Right lobe of liver (tissue), 4 donors: ENCODE measurements at regions not wholly inside any gene's neighbourhood (a gene's known extent, or its start where the extent isn't known, plus 50 kb on each side); places are given as distances from the start of the nearest gene placed in this dataset.

Source experiments
- POLR2A ChIP-seq: fragments of 450-650 bp; IDR thresholded peaks from one replicate; pipeline ENCODE4 v1.6.1; 2017; ENCODE audit warnings: antibody characterized with exemption, mild to moderate bottlenecking
- TF ChIP-seq, protein P1 (sequence below), 4 donors: fragments of 200-600 bp in 3 of 4; fragments of 450-650 bp in 1 of 4; IDR thresholded peaks; one replicate each; pipeline versions ENCODE4 v1.5.1 to v1.8.0; 2016 to 2022; ENCODE audit warnings: antibody characterized with exemption in 4 of 4, mild to moderate bottlenecking in 2 of 4
- donor health status: DM: no; HTN: no; CAD: no.
- donor health status: DM: no; HTN: no; CAD: no.
- donor health status: DM: no; HTN: yes; CAD: no.

- TF ChIP-seq, protein P1, sequence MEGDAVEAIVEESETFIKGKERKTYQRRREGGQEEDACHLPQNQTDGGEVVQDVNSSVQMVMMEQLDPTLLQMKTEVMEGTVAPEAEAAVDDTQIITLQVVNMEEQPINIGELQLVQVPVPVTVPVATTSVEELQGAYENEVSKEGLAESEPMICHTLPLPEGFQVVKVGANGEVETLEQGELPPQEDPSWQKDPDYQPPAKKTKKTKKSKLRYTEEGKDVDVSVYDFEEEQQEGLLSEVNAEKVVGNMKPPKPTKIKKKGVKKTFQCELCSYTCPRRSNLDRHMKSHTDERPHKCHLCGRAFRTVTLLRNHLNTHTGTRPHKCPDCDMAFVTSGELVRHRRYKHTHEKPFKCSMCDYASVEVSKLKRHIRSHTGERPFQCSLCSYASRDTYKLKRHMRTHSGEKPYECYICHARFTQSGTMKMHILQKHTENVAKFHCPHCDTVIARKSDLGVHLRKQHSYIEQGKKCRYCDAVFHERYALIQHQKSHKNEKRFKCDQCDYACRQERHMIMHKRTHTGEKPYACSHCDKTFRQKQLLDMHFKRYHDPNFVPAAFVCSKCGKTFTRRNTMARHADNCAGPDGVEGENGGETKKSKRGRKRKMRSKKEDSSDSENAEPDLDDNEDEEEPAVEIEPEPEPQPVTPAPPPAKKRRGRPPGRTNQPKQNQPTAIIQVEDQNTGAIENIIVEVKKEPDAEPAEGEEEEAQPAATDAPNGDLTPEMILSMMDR (IDR thresholded peaks at IDR 0.05), result no peak
- no peak for TF ChIP-seq POLR2A
Observed at GRCh38 chr2:20919297-20919800, 96.4 kb upstream of the LDAH start.
